Dedifferentiated amniotic fluid mesenchymal stem cell (primary cell): ENCODE measurements at regions not wholly inside any gene's neighbourhood (a gene's known extent, or its start where the extent isn't known, plus 50 kb on each side); places are given as distances from the start of the nearest gene placed in this dataset.

Source experiments
- DNase-seq: peaks from one replicate; pipeline ENCODE4 v3.0.0-alpha.2; 2016; ENCODE audit errors: extremely low spot score

- DNase-seq: no peak
These were observed 126.7 kb downstream of the DKK1 start for GRCh38 chr10:52440612-52441285.

- DNase-seq: no peak
These were observed 128.5 kb downstream of the DKK1 start for GRCh38 chr10:52442576-52442975.

- DNase-seq: peak; percentile 65
These were observed 129.6 kb downstream of the DKK1 start for GRCh38 chr10:52443419-52444388.

GRCh38 chr10:52446391-52446790 is 132.3 kb downstream of the DKK1 start:
- no peak for DNase-seq

GRCh38 chr10:52447931-52448353 is 133.9 kb downstream of the DKK1 start:
- DNase-seq: no peak

GRCh38 chr10:52450762-52451291 is 136.7 kb downstream of the DKK1 start:
- DNase-seq: no peak

- DNase-seq: peak; percentile 88
These were observed 137.7 kb downstream of the DKK1 start for GRCh38 chr10:52451817-52452216.

GRCh38 chr10:52452600-52453493 is 138.8 kb downstream of the DKK1 start:
- DNase-seq: no peak

- DNase-seq: no peak
These were observed 139.4 kb downstream of the DKK1 start for GRCh38 chr10:52453501-52453900.

- DNase-seq: no peak
These were observed 140.4 kb downstream of the DKK1 start for GRCh38 chr10:52454491-52454890.

- no peak for DNase-seq
These were observed 141.0 kb downstream of the DKK1 start for GRCh38 chr10:52455098-52455497.

- no peak for DNase-seq
These were observed 145.0 kb downstream of the DKK1 start for GRCh38 chr10:52459097-52459496.

GRCh38 chr10:52463826-52464225 is 149.7 kb downstream of the DKK1 start:
- no peak for DNase-seq

- DNase-seq: no peak
These were observed 150.5 kb downstream of the DKK1 start for GRCh38 chr10:52464368-52465124.

- DNase-seq: no peak
These were observed 151.1 kb downstream of the DKK1 start for GRCh38 chr10:52465202-52465601.

- DNase-seq: no peak
These were observed 152.4 kb downstream of the DKK1 start for GRCh38 chr10:52466464-52466863.

GRCh38 chr10:52469970-52470705 is 156.1 kb downstream of the DKK1 start:
- DNase-seq: no peak

- no peak for DNase-seq
These were observed 158.5 kb downstream of the DKK1 start for GRCh38 chr10:52472406-52473146.

- no peak for DNase-seq
These were observed 160.2 kb downstream of the DKK1 start for GRCh38 chr10:52474265-52474664.
